HG03103 (cell line): ENCODE measurements at regions not wholly inside any gene's neighbourhood (a gene's known extent, or its start where the extent isn't known, plus 50 kb on each side); places are given as distances from the start of the nearest gene placed in this dataset.
"Not testable (repeated sequence)": the region's sequence is repeated elsewhere in the genome, so short reads cannot be mapped to it uniquely, and the experiment has no call there.

Source experiments
- ATAC-seq: cut with Tn5 transposase; IDR thresholded peaks from one replicate; pipeline ENCODE4 v1.9.1; 2021; ENCODE audit warnings: low read depth; ENCODE audit not compliant: unreplicated experiment

DNA sequence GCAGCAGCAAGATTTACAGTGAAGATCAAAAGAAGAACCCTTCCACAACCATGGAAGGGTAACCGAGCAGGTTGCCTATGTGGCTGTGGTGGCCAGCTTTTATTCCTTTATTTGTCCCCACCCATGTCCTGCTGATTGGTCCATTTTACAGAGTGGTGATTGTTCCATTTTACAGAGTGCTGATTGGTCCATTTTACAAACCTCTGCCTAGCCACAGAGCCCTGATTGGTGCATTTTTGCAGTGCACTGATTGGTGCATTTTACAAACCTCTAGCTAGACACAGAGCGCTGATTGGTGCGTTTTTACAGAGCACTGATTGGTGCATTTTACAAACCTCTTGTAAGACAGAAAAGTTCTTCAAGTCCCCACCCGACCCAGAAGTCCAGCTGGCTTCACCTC is 75.8 kb upstream of the MSX2 start:
- ATAC-seq: not testable (repeated sequence)

DNA sequence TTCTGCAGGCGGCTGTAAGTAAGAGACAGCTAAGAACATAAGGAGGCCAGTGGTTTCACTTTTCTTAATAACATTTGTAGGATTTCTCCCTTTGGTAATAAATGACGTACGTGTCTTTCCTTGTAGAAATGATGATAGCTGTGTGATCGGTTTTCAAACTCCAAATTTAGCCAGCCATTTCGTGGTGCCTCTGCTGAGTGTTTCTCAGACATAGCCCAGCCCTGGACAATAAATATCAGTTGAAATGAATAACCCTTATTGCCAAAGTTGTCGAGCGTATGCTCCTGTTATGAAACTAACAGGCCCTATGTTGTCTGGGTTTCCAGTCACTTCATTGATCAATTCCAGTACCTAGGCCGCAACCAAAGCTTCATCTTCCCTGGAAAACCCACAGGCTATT is 75.0 kb upstream of the MSX2 start:
- no peak for ATAC-seq

DNA sequence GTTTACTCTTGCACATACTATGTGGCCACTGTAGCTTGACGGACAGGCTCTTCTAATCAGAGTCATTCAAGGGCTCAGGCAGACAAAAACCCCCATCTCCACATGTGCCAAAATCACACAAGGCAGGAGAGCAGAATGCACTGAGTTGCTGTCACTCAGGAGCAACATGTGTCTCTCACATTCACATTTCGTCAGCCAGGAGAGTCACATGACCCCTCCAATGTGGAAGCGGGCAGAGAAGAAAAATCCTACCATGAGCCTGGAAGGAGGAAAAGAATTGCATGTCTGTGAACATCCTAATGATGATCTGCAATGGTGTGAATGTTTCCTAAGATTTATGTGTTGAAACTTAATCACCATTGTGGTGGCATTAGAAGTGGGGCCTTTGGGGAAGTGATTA is 69.9 kb upstream of the MSX2 start:
- ATAC-seq: no peak

DNA sequence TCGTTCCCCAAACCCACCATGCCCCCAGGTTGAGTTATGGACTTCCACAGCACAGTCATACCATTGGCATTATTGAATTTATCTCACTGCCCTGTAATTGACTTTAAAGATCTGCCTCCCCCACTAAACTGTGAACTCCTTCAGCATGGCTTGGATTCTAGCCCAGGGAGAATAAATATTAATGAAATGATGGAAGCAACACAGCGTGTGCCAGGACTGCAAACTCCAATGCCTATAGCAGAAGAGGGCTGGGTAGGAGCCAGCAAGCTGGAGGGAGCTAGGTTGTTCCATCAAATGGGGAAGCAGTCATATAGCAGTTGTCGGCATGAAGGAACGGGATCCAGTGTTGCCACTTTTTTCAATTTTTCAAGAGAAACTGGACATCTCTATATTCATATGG is 69.0 kb upstream of the MSX2 start:
- no peak for ATAC-seq

DNA sequence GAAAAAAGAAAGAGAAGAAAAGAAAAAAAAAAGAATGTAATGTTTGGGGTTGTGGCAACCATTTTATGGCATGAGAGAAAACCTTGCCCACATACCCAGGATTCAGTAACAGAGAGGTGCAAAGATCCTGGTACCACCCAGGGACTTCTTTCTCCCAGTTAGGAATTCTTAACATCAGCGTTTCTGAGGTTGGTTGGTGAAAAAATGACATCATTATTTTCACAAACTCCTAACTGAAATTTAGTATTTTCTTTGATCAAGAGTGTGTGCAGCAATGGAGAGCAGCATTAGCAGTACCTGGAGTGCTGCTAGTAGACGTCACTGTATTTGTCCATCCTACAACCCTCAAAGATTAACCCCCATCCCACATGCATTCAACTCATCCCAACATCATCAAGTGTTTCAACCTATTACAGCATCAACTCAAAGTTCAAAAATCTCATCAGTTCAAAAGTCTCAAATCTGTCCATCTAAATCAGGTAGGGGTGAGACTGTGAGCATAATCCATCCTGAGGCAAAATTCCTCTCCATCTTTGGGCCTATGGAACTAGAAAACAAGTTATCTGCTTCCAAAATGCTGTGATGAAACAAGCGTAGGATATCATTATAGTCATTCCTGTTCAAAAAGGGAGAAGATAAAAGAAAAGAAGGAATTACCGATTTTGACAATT is 60.1 kb upstream of the MSX2 start:
- no peak for ATAC-seq

DNA sequence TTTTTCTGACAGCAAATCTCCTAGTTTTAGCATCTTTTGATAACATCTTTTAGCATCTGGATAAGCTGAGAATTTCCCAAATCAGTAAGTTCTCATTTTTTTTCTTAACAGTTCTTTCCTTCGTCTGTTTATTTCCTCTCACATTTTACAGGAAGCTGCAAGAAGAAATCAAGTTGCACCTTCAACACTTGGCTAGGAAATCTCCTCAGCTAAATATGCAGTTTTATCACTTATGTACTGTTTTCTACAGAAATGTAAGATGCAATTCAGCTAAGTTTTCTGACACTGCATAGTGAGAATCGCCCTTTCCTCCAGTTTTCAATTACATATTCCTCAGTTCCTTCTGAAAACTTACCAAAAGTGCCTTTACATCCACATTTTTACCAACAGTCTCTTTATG is 59.0 kb upstream of the MSX2 start:
- no peak for ATAC-seq

DNA sequence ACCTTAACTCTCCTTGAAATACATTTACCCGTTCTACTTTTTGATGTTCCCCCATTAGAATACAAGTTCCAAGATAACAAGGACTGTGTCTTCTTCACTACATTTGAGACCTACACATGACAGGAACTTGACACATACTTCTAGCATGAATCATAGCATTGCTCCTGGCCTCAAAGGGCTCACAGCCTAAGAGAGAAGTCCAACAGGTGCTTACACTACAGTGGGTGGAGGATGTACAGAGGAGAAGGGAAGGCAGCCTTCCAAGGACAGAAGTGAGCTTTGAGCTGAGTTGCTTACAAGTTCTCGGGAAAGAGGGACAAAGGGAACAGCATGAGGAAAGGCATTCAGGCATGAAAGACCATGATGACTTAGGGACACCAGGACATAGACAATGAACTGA is 56.9 kb upstream of the MSX2 start:
- ATAC-seq: no peak

DNA sequence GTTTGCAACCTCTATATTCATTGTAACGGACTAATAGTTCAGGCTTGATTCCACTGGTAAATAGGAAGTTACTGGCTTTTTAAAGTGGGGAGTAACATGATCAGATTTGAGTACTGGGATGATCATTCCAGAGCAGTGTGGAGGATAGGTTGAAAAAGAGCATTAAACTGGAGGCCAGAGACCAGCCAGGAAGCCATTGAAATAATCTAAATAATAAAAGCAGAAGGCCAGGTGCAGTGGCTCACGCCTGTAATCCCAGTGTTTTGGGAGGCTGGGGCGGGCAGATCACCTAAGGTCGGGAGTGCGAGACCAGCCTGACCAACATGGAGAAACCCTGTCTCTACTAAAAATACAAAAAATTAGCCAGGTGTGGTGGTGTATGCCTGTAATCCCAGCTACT is 56.0 kb upstream of the MSX2 start:
- ATAC-seq: no peak
